ENCODE measurements at regions not wholly inside any gene's neighbourhood (a gene's known extent, or its start where the extent isn't known, plus 50 kb on each side); places are given as distances from the start of the nearest gene placed in this dataset.

- intact Hi-C loops (cut with micrococcal nuclease; ENCODE audit: unreplicated experiment), result no loop called here
- TF ChIP-seq EZH2 (IDR thresholded peaks at IDR 0.05; ENCODE audit: borderline replicate concordance, low read depth, low read length, poor library complexity, severe bottlenecking) (no peak), CTCF (conservative IDR thresholded peaks at IDR 0.05; ENCODE audit: low read depth, low read length) (no peak)
- BruUV-seq (replicated peaks), result no TSS peak
- H3K9me3 ChIP-seq (ENCODE audit: low read depth, low read length, poor library complexity, severe bottlenecking), result no peaks in the 10 kb centered on the region
- ChIA-PET CTCF (no interaction called here), POLR2A (ENCODE audit: low non-redundant PET) (no interaction called here)
- H3K4me1 ChIP-seq (ENCODE audit: insufficient read depth, low read length, poor library complexity, severe bottlenecking), result no peaks in the 10 kb centered on the region
- H3K36me3 ChIP-seq (ENCODE audit: insufficient read depth, low read length, poor library complexity, severe bottlenecking), result no peaks in the 10 kb centered on the region
- DNase-seq (ENCODE audit: low spot score), result no peak
- H3K27ac ChIP-seq (ENCODE audit: low read depth, low read length, poor library complexity, severe bottlenecking), result no peak overlapping the region
- no peak overlapping the region for H3K4me3 ChIP-seq (ENCODE audit: low read depth, low read length, poor library complexity, severe bottlenecking)
- H3K27me3 ChIP-seq (replicated peaks; ENCODE audit: insufficient read depth, low read depth, low read length, poor library complexity), result no peaks in the 10 kb centered on the region
These were observed 1323.2 kb downstream of the FSCB start for GRCh38 chr14:43183916-43184315.

GRCh38 chr14:43175896-43176295 lies 1331.2 kb downstream of the FSCB start:
- H3K36me3 ChIP-seq (ENCODE audit: insufficient read depth, low read length, poor library complexity, severe bottlenecking), result no peaks in the 10 kb centered on the region
- CTCF ChIA-PET, result no interaction called here
- POLR2A ChIA-PET (ENCODE audit: low non-redundant PET), result no interaction called here
- no peaks in the 10 kb centered on the region for H3K4me1 ChIP-seq (ENCODE audit: insufficient read depth, low read length, poor library complexity, severe bottlenecking)
- no peak overlapping the region for H3K27ac ChIP-seq (ENCODE audit: low read depth, low read length, poor library complexity, severe bottlenecking)
- H3K4me3 ChIP-seq (ENCODE audit: low read depth, low read length, poor library complexity, severe bottlenecking), result no peak overlapping the region
- DNase-seq (ENCODE audit: low spot score), result no peak
- no peaks in the 10 kb centered on the region for H3K27me3 ChIP-seq (replicated peaks; ENCODE audit: insufficient read depth, low read depth, low read length, poor library complexity)
- no peak for TF ChIP-seq CTCF (conservative IDR thresholded peaks at IDR 0.05; ENCODE audit: low read depth, low read length)
- TF ChIP-seq EZH2 (IDR thresholded peaks at IDR 0.05; ENCODE audit: borderline replicate concordance, low read depth, low read length, poor library complexity, severe bottlenecking), result no peak
- no peaks in the 10 kb centered on the region for H3K9me3 ChIP-seq (ENCODE audit: low read depth, low read length, poor library complexity, severe bottlenecking)
- intact Hi-C loops (cut with micrococcal nuclease; ENCODE audit: unreplicated experiment), result no loop called here
- BruUV-seq (replicated peaks), result no TSS peak

GRCh38 chr14:43172899-43173548 lies 1334.1 kb downstream of the FSCB start:
- H3K27me3 ChIP-seq (replicated peaks; ENCODE audit: insufficient read depth, low read depth, low read length, poor library complexity), result no peaks in the 10 kb centered on the region
- H3K9me3 ChIP-seq (ENCODE audit: low read depth, low read length, poor library complexity, severe bottlenecking), result no peaks in the 10 kb centered on the region
- no peaks in the 10 kb centered on the region for H3K36me3 ChIP-seq (ENCODE audit: insufficient read depth, low read length, poor library complexity, severe bottlenecking)
- no peaks in the 10 kb centered on the region for H3K4me1 ChIP-seq (ENCODE audit: insufficient read depth, low read length, poor library complexity, severe bottlenecking)
- no TSS peak for BruUV-seq (replicated peaks)
- H3K4me3 ChIP-seq (ENCODE audit: low read depth, low read length, poor library complexity, severe bottlenecking), result no peak overlapping the region
- CTCF ChIA-PET, result no interaction called here
- POLR2A ChIA-PET (ENCODE audit: low non-redundant PET), result no interaction called here
- DNase-seq (ENCODE audit: low spot score), result no peak
- no peak overlapping the region for H3K27ac ChIP-seq (ENCODE audit: low read depth, low read length, poor library complexity, severe bottlenecking)
- intact Hi-C loops (cut with micrococcal nuclease; ENCODE audit: unreplicated experiment), result no loop called here
- no peak for TF ChIP-seq CTCF (conservative IDR thresholded peaks at IDR 0.05; ENCODE audit: low read depth, low read length)
- no peak for TF ChIP-seq EZH2 (IDR thresholded peaks at IDR 0.05; ENCODE audit: borderline replicate concordance, low read depth, low read length, poor library complexity, severe bottlenecking)
